ENCODE measurements at regions not wholly inside any gene's neighbourhood (a gene's known extent, or its start where the extent isn't known, plus 50 kb on each side); places are given as distances from the start of the nearest gene placed in this dataset.
"Not testable (repeated sequence)": the region's sequence is repeated elsewhere in the genome, so short reads cannot be mapped to it uniquely, and the experiment has no call there.

DNA sequence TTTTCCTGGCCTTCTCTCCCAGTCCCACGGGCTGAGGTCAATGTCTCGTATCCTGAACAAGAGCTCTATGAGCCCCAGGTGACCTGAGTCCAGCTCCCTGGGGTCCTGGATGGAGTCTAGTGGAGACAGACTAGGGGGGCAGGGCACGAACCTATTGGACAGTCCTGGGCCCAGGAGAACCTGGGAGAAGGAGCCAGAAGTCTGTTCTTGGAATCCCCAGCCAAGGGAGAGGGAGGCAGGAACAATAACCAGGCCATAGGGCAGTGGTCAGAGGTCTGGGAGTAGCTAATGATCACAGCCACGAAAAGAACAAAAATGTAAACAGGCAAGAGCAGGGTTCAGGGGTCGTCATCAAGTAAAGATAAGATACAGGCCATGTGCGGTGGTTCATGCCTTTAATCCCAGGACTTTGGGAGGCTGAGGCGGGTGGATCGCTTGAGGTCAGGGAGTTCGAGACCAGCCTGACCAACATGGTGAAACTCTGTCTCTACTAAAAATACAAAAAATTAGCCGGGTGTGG, 60.8 kb downstream of the COPRS start:
- H3K9me3 Mint-ChIP-seq: no peaks in the 10 kb centered on the region
- intact Hi-C loops (cut with micrococcal nuclease): no loop called here
- no peaks in the 10 kb centered on the region for H3K36me3 Mint-ChIP-seq (ENCODE audit: low read depth)
- no peak overlapping the region for H3K27ac Mint-ChIP-seq
- no peak for DNase-seq
- H3K4me1 Mint-ChIP-seq: no peaks in the 10 kb centered on the region
- no peak overlapping the region for H3K4me3 Mint-ChIP-seq
- no peaks in the 10 kb centered on the region for H3K27me3 Mint-ChIP-seq

DNA sequence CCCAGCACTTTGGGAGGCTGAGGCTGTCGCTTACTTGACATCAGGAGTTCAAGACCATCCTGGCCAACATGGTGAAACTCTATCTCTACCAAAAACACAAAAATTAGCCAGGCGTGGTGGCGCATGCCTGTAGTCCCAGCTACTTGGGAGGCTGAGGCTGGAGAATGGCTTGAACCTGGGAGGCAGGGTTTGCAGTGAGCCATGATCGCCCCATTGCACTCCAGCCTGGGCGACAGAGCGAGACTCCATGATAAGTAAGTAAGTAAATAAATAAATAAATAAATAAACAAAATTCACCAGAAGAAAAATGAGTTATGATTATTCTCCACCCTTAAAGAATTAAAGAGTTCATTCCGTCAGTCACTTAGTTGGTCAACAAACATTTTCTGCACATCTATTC, 63.1 kb downstream of the COPRS start:
- H3K4me3 Mint-ChIP-seq; H3K4me1 Mint-ChIP-seq; H3K27me3 Mint-ChIP-seq; H3K36me3 Mint-ChIP-seq (ENCODE audit: low read depth); DNase-seq; intact Hi-C loops (cut with micrococcal nuclease); H3K9me3 Mint-ChIP-seq; H3K27ac Mint-ChIP-seq: not testable (repeated sequence)

DNA sequence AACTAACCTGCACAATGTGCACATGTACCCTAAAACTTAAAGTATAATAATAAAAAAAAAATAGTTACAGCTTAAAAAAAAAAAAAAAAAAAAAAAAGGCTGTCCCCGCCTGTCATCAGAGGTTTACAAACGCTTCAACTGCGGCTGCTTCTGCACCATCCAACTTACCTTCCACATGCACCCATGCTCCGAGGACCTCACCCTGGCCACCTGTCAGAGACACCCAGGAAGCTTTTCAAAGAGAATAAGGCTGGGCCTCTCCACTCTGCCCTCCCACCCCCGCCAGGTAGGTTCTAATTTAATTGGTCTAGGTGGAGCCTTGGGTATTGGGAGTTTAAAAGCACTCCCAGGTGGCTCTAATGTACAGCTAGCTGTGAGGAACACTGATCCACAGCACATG, 64.9 kb downstream of the COPRS start:
- H3K36me3 Mint-ChIP-seq (ENCODE audit: low read depth): no peaks in the 10 kb centered on the region
- peaks cover 2% of the 10 kb centered on the region for H3K27me3 Mint-ChIP-seq
- DNase-seq: no peak
- no peak overlapping the region for H3K4me3 Mint-ChIP-seq
- no peaks in the 10 kb centered on the region for H3K9me3 Mint-ChIP-seq
- no peak overlapping the region for H3K27ac Mint-ChIP-seq
- H3K4me1 Mint-ChIP-seq: no peaks in the 10 kb centered on the region
- intact Hi-C loops (cut with micrococcal nuclease): no loop called here

DNA sequence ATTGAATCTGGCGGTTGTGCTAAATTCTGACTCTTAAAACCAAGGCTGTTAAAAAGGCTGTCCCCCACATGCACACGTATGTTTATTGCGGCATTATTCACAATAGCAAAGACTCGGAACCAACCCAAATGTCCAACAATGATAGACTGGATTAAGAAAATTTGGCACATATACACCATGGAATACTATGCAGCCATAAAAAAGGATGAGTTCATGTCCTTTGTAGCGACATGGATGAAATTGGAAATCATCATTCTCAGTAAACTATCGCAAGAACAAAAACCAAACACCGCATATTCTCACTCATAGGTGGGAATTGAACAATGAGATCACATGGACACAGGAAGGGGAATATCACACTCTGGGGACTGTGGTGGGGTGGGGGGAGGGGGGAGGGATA, 65.4 kb downstream of the COPRS start:
- intact Hi-C loops (cut with micrococcal nuclease); H3K36me3 Mint-ChIP-seq (ENCODE audit: low read depth); H3K27ac Mint-ChIP-seq; H3K4me1 Mint-ChIP-seq; DNase-seq; H3K27me3 Mint-ChIP-seq; H3K4me3 Mint-ChIP-seq; H3K9me3 Mint-ChIP-seq: not testable (repeated sequence)

DNA sequence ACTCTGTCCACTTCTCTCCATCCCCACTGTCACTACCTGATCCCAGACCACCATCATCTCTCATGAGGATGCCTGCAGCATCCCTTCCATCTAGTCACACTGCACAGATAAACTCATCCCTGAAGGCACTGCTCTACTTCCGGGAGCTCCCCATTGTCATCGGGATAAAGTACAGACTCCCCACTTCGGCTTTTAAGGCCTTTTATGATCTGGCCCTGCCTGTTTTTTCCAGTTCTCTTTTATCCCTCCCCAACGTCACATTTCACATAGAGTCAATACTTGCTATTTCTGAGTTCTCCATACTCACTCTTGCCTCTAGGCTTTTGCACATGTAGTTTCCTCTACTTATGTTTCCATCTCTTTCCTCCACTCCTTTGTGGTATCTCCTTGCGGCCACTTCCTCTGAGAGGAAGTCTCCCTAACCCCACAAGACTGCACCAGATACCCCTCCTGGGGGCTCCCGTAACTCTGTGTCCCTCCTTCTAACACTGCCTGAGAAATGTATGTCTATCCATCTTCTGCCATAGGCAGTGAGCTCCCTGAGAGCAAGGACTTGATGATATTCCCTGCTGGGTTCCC, 66.9 kb downstream of the COPRS start:
- H3K4me1 Mint-ChIP-seq: no peaks in the 10 kb centered on the region
- no peak for DNase-seq
- intact Hi-C loops (cut with micrococcal nuclease): no loop called here
- H3K27me3 Mint-ChIP-seq: peaks cover 2% of the 10 kb centered on the region
- H3K9me3 Mint-ChIP-seq: no peaks in the 10 kb centered on the region
- no peak overlapping the region for H3K27ac Mint-ChIP-seq
- no peaks in the 10 kb centered on the region for H3K36me3 Mint-ChIP-seq (ENCODE audit: low read depth)
- H3K4me3 Mint-ChIP-seq: no peak overlapping the region

DNA sequence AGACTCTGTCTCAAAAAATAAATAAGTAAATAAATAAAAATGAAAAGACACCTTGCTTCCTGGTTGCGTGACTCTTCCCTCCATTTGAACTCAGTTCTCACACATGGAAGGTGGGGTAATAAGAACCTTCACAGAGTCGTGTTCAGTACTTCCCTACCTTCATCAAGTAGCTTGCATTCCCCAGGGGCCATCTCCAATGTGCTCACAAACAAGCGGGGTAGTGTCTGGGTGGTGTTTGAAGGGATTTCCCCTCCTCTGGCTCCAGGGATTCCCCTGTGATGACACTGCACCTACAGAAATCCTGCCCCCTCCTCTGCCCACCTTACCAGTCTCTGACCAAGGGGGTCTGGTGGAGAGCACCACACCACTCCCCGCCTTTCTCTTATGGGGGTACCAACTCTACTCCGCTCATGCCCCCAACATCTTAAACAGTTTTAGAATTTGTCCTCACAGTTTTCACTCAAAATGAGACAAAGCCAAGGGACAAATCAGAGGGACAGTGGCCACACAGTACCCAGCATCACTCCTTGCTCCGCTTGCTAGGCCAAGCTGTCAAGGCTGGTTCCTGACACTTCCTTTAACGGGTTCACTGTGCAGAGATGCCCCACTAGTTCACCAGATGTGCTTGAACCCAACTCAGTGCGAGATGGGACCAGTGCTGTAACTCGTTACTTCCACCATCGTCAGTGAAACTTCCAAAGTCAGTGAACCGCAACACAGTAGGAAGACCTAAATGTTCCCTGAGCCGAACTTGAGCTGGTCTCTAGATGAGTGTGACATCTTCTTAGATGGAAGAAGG, 69.1 kb downstream of the COPRS start:
- Mint-ChIP-seq H3K9me3 (peaks cover 4% of the 10 kb centered on the region), H3K4me3 (no peak overlapping the region), H3K36me3 (ENCODE audit: low read depth) (no peaks in the 10 kb centered on the region), H3K27ac (no peak overlapping the region), H3K27me3 (peaks cover 4% of the 10 kb centered on the region), H3K4me1 (no peaks in the 10 kb centered on the region)
- intact Hi-C loops (cut with micrococcal nuclease): no loop called here
- DNase-seq: no peak

DNA sequence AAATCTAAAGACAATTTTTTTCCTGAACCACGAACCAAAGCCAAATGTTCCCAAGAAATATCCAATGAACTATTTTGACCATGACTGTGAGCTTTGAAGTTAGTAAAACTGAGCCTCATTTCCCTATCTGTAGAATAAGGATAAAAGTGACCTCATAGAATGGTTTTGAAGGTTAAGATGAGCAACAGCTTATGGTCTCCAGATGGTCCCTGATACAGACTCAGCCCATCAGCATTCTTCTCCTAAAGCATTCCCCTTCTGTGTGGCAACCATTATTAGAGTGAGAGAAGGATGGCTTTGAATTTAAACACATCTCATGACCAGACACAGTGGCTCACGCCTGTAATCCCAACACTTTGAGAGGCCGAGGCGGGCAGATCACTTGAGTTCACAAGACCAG, 70.1 kb downstream of the COPRS start:
- no peak for DNase-seq
- Mint-ChIP-seq H3K4me1 (no peaks in the 10 kb centered on the region), H3K36me3 (ENCODE audit: low read depth) (no peaks in the 10 kb centered on the region), H3K9me3 (peaks cover 4% of the 10 kb centered on the region), H3K4me3 (no peak overlapping the region), H3K27ac (no peak overlapping the region), H3K27me3 (peaks cover 4% of the 10 kb centered on the region)
- intact Hi-C loops (cut with micrococcal nuclease): no loop called here

DNA sequence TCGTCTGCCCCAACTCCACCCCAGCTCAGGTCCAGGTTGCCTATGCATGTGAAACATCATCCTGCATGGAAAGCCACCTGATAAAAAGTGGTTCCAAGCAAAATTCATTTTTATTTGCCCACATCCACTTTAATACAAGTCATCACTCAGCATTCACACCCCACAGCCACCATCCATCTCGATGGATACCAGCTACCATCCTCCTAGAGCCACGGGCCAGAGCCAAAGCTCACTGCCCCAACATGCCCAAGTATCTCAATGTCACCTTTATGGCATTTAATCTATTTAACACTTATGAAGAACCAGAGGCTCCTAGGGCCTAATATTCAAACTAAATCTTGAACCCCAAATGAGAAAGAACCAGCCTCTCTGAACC, 70.5 kb downstream of the COPRS start:
- Mint-ChIP-seq H3K27me3 (peaks cover 7% of the 10 kb centered on the region), H3K4me1 (no peaks in the 10 kb centered on the region), H3K9me3 (peaks cover 4% of the 10 kb centered on the region), H3K4me3 (no peak overlapping the region), H3K27ac (no peak overlapping the region), H3K36me3 (ENCODE audit: low read depth) (no peaks in the 10 kb centered on the region)
- DNase-seq: no peak
- intact Hi-C loops (cut with micrococcal nuclease): no loop called here

DNA sequence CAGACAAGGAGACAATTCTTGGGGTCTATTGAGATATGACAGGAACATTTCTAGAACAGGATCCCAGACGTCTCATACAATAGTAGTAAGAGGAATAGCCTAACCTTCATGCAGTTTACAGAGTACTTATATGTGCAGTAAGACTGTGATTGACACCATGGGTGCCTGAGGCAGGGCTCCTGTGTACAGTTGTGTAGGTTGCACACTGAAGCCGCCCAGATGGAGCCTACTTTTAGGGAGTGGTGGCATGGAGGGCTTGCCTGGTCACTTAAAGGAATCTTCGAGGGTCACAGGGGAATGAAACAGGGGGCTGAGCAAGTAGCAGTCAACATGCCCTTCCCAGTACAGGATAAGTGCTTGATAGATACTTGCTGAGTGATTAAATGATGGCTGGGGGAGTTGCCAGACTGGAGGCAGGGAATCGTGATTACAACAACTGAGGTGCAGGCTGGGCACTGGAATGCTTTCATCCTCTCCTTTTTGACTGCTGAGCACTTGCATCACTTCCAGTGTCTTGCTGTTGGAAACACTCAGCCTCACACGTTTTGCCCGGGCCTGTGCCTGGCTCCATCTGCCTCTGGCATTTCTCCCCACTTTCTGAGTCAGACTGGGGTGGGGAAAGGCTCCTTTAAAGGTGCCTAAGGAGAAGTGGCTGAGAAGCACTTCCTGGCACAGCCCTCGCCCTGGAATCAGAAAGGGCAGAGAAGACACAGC, 71.0 kb downstream of the COPRS start:
- Mint-ChIP-seq H3K9me3 (peaks cover 4% of the 10 kb centered on the region), H3K4me3 (no peak overlapping the region), H3K27me3 (peaks cover 12% of the 10 kb centered on the region), H3K36me3 (ENCODE audit: low read depth) (no peaks in the 10 kb centered on the region), H3K4me1 (no peaks in the 10 kb centered on the region), H3K27ac (no peak overlapping the region)
- DNase-seq: no peak
- intact Hi-C loops (cut with micrococcal nuclease): no loop called here

DNA sequence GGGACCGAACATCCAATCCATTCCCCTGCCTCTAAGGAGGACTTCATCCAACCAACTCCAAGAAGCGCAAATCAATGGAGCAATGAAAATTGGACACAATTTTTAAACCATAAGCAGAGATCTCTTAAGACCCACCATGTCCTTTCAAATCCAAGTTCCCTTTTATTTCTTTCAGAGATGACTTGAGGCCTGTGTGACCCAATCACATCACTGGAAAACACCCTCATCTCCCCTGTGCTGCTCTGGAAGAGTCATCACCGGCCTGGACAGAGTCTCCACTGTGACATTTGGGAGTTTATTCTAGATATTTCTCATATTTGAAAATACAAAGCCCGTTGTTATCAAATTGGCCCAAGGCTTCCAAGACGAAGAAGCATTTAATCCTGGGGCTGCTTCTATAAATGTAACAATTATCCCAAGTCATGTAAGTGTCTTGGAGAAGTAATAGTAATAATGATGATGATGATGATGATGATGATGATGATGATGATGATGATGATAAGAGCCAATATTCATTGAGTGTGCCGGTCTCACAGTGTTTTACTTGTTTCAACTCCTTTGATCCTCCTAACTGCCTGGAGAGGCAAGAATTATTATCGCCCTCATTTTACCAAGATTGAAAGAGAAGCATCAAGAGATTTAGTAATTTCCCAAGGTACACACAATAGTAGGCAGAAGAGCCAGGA, 72.1 kb downstream of the COPRS start:
- Mint-ChIP-seq H3K9me3 (peaks cover 4% of the 10 kb centered on the region), H3K4me1 (no peaks in the 10 kb centered on the region), H3K4me3 (no peak overlapping the region), H3K27ac (no peak overlapping the region), H3K36me3 (ENCODE audit: low read depth) (no peaks in the 10 kb centered on the region), H3K27me3 (peaks cover 16% of the 10 kb centered on the region)
- no peak for DNase-seq
- intact Hi-C loops (cut with micrococcal nuclease): no loop called here

DNA sequence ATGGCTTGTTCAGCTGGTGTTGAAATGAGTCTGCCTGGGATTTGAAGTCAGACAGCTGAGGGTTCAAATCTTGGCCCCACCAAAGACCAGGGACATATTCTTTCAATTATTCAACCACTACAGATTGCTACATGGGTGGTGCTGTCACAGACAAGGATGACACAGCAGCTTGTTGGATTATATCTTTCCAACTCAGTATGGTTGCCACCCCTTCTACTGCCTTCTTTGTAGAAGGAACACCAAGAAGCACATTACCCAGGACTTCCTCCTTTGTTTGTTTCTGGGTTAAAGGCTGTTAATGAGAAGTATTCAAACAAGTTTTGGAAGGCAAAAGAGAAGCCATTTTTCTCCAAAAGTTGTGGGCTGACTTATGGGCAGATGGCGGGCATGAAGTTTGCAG, 78.6 kb downstream of the COPRS start:
- peaks cover 19% of the 10 kb centered on the region for H3K27me3 Mint-ChIP-seq
- no peak overlapping the region for H3K27ac Mint-ChIP-seq
- no peak for DNase-seq
- no peak overlapping the region for H3K4me3 Mint-ChIP-seq
- no peaks in the 10 kb centered on the region for H3K4me1 Mint-ChIP-seq
- intact Hi-C loops (cut with micrococcal nuclease): no loop called here
- H3K9me3 Mint-ChIP-seq: peaks cover under 1% of the 10 kb centered on the region
- H3K36me3 Mint-ChIP-seq (ENCODE audit: low read depth): no peaks in the 10 kb centered on the region

DNA sequence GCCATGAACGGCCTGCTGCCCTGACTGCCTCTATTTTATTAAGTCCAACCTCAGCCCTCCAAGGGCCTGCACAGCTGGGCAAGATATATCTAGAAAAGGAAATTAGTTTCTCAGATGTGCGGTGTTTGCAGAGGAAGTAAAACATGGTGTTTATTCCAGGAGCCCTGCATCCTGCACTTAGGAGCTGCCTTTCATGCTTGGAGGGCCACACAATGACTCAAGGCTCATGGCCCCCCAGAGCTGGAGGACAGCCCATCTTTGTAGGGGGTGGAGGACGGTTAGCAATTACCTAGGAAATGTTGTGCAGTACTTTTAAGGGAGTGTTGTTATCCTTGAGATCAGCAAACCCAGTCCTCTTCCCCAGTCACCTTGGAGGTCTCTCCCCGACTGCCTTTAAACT, 80.5 kb downstream of the COPRS start:
- Mint-ChIP-seq H3K27me3 (peaks cover 19% of the 10 kb centered on the region), H3K9me3 (no peaks in the 10 kb centered on the region), H3K4me3 (no peak overlapping the region), H3K36me3 (ENCODE audit: low read depth) (no peaks in the 10 kb centered on the region), H3K4me1 (no peaks in the 10 kb centered on the region), H3K27ac (no peak overlapping the region)
- intact Hi-C loops (cut with micrococcal nuclease): no loop called here
- DNase-seq: no peak

DNA sequence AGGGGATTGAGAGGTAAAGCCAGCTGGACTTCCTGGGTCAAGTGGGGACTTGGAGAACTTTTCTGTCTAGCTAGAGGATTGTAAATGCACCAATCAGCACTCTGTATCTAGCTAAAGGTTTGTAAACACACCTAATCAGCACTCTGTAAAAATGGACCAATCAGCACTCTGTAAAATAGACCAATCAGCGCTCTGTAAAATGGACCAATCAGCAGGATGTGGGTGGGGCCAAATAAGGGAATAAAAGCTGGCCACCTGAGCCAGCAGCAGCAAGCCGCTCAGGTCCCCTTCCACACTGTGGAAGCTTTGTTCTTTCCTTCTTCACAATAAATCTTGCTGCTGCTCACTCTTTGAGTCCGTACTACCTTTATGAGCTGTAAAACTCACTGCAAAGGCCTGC, 87.7 kb downstream of the COPRS start:
- DNase-seq; intact Hi-C loops (cut with micrococcal nuclease); H3K27ac Mint-ChIP-seq; H3K4me3 Mint-ChIP-seq; H3K36me3 Mint-ChIP-seq (ENCODE audit: low read depth); H3K4me1 Mint-ChIP-seq; H3K9me3 Mint-ChIP-seq: not testable (repeated sequence)
- H3K27me3 Mint-ChIP-seq: peaks cover 12% of the 10 kb centered on the region

DNA sequence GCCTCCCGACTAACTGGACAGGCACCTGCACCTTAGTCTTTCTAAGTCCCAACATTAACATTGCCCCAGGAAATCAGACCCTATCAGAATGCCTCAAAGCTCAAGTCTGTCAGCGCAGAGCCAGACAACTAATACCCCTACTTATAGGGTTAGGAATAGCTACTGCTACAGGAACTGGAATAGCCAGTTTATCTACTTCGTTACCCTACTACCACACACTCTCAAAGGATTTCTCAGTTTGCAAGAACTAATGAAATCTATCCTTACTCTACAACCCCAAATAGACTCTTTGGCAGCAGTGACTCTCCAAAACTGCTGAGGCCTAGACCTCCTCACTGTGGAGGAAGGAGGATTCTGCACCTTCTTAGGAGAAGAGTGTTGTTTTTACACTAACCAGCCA, 88.5 kb downstream of the COPRS start:
- peaks cover 12% of the 10 kb centered on the region for H3K27me3 Mint-ChIP-seq
- H3K4me3 Mint-ChIP-seq; DNase-seq; H3K9me3 Mint-ChIP-seq; H3K36me3 Mint-ChIP-seq (ENCODE audit: low read depth); intact Hi-C loops (cut with micrococcal nuclease); H3K4me1 Mint-ChIP-seq; H3K27ac Mint-ChIP-seq: not testable (repeated sequence)

Data from activated CD4-positive, alpha-beta T cell treated with anti-CD3 and anti-CD28 coated beads, Interleukin-2, amount 10 ng/mL, durations not matched to agents 24 days and 14 days (primary cell).